COR-L47 (cell line): ENCODE measurements at regions not wholly inside any gene's neighbourhood (a gene's known extent, or its start where the extent isn't known, plus 50 kb on each side); places are given as distances from the start of the nearest gene placed in this dataset.
"Not testable (repeated sequence)": the region's sequence is repeated elsewhere in the genome, so short reads cannot be mapped to it uniquely, and the experiment has no call there.

ENCODE experiments used
- DNase-seq: peaks from one replicate; lab custom pipeline; 2025; lab: John Stamatoyannopoulos, UW

GRCh38 chr10:108533551-108533950 is 1369.0 kb upstream of the SORCS1 start:
- DNase-seq: not testable (repeated sequence)

- DNase-seq: peak; percentile 27
Measured at GRCh38 chr10:108523016-108523800, 1358.7 kb upstream of the SORCS1 start.

DNA sequence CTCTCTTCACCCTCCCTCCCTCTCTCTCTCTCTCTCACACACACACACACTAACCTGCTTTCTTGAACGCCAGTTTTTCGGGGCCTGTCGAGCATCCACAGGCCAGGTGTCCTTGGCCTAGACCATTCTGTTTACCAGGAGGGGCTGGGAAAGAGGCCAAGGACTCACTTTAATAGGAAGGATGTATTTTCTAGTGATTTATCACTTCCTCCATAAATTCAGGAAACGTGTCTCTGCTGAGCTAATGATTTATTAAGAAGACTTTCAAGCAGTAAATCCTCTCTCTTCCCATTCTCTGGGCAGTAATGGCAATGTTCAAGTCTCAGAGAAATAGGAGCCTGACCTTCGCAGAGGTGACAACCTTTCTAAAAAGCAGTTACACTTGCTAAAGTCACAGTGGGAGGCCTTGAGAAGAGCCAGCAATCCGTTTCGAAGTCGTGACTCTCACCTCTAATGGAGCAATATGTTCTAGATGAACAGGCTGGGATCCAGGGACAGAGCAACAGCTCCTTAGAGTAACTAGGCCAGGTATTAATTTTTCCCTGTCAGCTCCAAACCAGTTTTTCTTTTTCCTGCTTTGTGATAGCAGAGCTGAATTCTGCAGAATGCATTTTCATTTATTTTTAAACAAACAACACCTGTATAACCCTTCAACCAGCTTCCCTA is 1357.5 kb upstream of the SORCS1 start:
- DNase-seq: peak; percentile 22

DNA sequence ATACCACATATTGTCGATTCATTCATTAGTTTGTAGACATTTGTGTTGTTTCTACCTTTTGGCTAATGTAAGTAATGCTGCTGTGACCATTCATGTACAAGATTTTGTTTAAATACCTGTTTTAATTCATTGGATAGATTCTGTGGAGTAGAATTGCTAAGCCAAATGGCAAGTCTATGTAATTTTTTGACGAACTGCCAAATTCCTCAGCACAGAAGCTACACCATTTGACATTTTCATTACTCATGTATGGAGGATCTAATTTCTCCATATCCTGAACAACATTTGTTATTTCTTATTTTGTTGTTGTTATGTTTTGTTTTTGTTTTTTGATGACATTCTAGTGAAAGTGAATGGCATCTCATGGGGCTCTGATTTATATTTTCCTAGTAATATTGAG is 1351.3 kb upstream of the SORCS1 start:
- no peak for DNase-seq

GRCh38 chr10:108500396-108500795 is 1335.9 kb upstream of the SORCS1 start:
- DNase-seq: no peak

- DNase-seq: no peak
Measured at GRCh38 chr10:108496106-108496505, 1331.6 kb upstream of the SORCS1 start.

- no peak for DNase-seq
Measured at GRCh38 chr10:108490944-108491343, 1326.4 kb upstream of the SORCS1 start.

GRCh38 chr10:108471420-108471819 is 1306.9 kb upstream of the SORCS1 start:
- DNase-seq: no peak

GRCh38 chr10:108469940-108470339 is 1305.4 kb upstream of the SORCS1 start:
- no peak for DNase-seq

DNA sequence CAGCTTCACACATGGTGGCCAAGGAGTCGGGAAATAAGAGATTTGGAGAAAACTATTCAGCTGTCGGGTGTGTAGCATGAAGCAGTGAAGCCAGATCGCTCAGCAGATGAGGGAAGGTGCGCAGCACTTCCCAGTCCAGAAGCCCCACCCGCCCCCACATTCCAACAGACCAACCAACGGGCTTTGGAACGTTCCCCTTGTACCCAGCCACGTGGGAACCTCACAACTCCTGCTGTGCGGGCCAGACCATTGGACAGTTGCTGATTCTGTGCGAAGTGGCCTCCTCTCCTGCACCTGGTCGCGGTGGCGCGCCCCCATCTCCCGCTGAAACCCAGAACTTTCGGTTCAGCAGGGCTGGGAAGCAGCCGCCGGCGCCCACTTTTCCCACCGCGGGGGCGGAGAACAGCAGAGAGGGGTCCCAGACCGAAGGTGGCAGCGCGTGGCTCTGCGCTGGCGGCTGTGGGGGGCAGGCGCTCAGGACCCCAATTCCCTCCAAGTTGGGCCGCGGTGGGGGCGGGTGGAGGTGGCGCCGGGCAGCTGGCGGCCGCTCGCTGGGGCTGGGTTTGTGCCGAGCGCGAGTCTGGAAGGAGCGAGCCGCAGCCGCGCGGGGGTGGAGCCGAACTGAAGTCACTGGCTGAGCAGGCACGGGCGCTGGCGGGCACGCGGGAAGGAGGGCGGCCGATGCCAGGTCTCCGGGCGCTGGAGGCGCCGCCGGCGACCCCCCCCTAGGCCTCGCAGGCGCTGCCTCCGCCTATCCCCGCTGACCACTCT is 1301.5 kb upstream of the SORCS1 start:
- no peak for DNase-seq

- DNase-seq: no peak
Measured at GRCh38 chr10:108462005-108462404, 1297.5 kb upstream of the SORCS1 start.

- DNase-seq: no peak
Measured at GRCh38 chr10:108454793-108455192, 1290.3 kb upstream of the SORCS1 start.

DNA sequence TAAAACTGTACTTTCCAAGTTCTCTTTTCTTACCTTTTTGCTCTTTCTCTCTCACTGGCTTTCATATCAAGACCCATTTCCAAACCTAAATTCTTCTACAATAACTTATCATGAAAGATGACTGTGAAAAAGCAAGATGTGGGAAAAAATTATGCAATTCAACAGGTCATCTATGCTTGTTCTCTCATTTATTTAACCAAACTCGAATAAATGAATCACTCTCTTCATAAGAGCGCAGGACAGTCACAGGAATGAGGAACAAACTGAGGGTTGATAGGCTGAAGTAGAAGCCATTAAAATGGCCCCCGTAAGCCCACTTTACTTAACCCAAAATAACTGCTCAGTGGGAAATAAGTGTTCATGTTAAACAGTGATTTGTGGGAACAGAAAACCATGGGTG is 1289.7 kb upstream of the SORCS1 start:
- no peak for DNase-seq

GRCh38 chr10:108453166-108453565 is 1288.7 kb upstream of the SORCS1 start:
- no peak for DNase-seq

- DNase-seq: no peak
Measured at GRCh38 chr10:108452533-108452932, 1288.0 kb upstream of the SORCS1 start.

GRCh38 chr10:108450280-108450679 is 1285.8 kb upstream of the SORCS1 start:
- no peak for DNase-seq

DNA sequence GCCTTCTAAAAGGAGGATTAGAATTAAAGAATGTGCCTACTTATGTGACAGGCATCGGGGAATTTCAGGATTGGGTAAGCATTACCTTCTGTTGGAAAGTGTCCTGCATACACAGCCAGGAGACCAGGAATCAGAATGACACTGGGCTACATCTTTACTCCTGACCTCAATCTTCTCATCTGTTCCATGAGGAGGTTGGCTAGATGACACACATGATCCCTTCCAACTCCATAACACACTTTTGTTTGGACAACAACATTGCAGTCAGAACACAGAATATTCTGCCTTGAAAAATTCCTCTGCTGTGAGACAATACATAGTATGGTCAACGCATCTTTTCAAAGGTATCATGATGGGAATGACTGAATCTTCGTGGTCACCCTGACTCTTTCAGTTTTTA is 1281.2 kb upstream of the SORCS1 start:
- DNase-seq: no peak

- DNase-seq: no peak
Measured at GRCh38 chr10:108443636-108444035, 1279.1 kb upstream of the SORCS1 start.

DNA sequence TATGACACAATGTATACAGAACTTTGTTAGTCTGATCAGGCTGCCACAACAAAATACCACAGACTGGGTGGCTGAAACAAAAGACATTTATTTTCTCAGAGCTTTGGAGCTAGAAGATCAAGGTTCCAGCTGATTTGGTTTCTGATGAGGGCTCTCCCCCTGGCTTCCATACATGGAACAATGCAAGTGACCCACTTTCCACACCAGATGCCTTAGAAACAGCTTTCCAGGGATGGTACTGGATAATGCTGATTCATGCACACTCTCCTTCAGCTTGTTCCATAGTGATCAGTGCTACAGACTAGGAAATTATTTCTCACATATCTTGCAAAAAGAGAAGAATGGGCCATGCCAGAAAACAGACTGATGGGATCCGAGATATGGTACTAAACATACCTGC is 1274.9 kb upstream of the SORCS1 start:
- no peak for DNase-seq

GRCh38 chr10:108436096-108436495 is 1271.6 kb upstream of the SORCS1 start:
- no peak for DNase-seq

DNA sequence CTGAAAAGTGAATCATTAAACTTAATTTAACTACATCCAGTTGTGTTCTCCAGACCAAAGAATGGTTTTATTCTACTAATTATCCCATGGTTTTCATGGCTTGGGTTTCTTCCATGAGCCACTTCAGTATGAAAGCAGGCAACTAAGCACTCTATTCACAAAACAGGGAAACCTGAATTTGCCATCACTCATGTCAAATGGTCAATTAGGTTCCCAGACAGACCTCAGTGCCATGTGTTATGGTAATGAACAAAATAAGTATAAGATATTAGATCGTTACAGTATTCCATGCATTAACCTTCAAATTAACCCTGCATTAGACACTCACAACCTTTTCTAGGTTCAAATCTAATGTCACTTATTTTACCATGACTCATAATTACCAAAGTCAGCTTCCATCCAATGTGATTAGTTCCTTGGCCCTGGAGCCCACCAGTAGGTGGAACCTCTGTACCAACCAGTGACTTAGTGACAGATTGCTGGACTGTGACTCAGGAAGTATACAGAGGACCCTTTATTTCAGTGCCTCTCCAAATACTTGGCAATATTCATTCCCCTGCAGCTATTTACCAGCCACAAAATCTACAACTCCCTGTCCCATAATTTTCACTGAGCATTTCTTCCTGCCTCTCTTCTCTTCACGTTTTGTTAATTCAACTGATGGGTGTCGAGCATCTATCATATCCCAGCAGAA is 1270.2 kb upstream of the SORCS1 start:
- no peak for DNase-seq

DNA sequence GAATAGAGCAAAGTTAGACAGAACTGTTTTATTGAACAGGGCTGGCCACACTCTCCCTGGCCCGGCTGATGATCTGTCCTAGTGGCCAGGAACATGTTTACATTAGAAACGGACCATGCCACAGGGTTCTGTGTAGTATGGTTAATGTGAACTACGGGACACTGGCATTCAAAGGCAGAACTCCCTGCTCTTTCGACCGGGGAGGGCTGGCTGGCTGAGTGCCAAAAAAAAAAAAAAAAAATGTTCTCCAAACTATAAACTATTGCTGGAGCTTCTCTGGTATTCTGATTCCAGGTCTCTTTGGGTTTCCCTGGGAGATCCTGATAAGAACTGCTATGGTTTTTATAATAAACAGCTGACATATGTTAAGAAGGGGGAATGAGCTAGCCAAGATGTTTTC is 1262.6 kb upstream of the SORCS1 start:
- DNase-seq: no peak
